MM.1S (cell line): ENCODE measurements at regions not wholly inside any gene's neighbourhood (a gene's known extent, or its start where the extent isn't known, plus 50 kb on each side); places are given as distances from the start of the nearest gene placed in this dataset.

Experiments
- DNase-seq: peaks from one replicate; pipeline ENCODE4 v3.0.0-alpha.2; 2015
- H2AFZ ChIP-seq: fragments of 300-600 bp; sonication (generic); 2 replicates; pipeline ENCODE4 v1.6.0; 2016; ENCODE audit warnings: antibody characterized with exemption, low read length
- H3F3A ChIP-seq: fragments of 300-600 bp; sonication (generic); 2 replicates; pipeline ENCODE4 v1.6.1; 2016; ENCODE audit warnings: mild to moderate bottlenecking, antibody characterized with exemption, low read length, moderate library complexity, mixed read lengths; ENCODE audit not compliant: insufficient read depth
- H3K27ac ChIP-seq: fragments of 300-600 bp; sonication (generic); 2 replicates; pipeline ENCODE4 v1.5.1; 2016; ENCODE audit warnings: mild to moderate bottlenecking, low read length
- H3K27me3 ChIP-seq: fragments of 300-600 bp; sonication (generic); replicated peaks from 2 replicates; pipeline ENCODE4 v1.6.0; 2016; ENCODE audit warnings: low read length; ENCODE audit not compliant: insufficient read depth
- H3K36me3 ChIP-seq: fragments of 300-600 bp; sonication (generic); replicated peaks from 2 replicates; pipeline ENCODE4 v1.6.1; 2016; ENCODE audit warnings: mild to moderate bottlenecking, low read length, mixed read lengths; ENCODE audit not compliant: insufficient read depth
- H3K4me1 ChIP-seq: fragments of 300-600 bp; sonication (generic); 2 replicates; pipeline ENCODE4 v1.6.1; 2016; ENCODE audit warnings: low read length, mixed read lengths
- H3K4me2 ChIP-seq: fragments of 300-600 bp; sonication (generic); 2 replicates; pipeline ENCODE4 v1.6.0; 2016; ENCODE audit warnings: low read depth, low read length
- H3K4me3 ChIP-seq: fragments of 300-600 bp; sonication (generic); 2 replicates; pipeline ENCODE4 v1.5.1; 2016; ENCODE audit warnings: low read length, mixed read lengths
- H3K79me2 ChIP-seq: fragments of 300-600 bp; sonication (generic); 2 replicates; pipeline ENCODE4 v1.6.1; 2016; ENCODE audit warnings: mixed run types, low read length, mixed read lengths
- H3K9ac ChIP-seq: fragments of 300-600 bp; sonication (generic); 2 replicates; pipeline ENCODE4 v1.6.1; 2016; ENCODE audit warnings: low read length, mixed read lengths
- H3K9me2 ChIP-seq: fragments of 300-600 bp; sonication (generic); replicated peaks from 2 replicates; pipeline ENCODE4 v1.6.1; 2016; ENCODE audit warnings: mild to moderate bottlenecking, low read length, mixed read lengths; ENCODE audit not compliant: insufficient read depth
- H3K9me3 ChIP-seq: fragments of 300-600 bp; sonication (generic); replicated peaks from 2 replicates; pipeline ENCODE4 v1.6.1; 2016; ENCODE audit warnings: mild to moderate bottlenecking, low read length, mixed read lengths; ENCODE audit not compliant: insufficient read depth
- H4K20me1 ChIP-seq: fragments of 300-600 bp; sonication (generic); 2 replicates; pipeline ENCODE4 v1.6.1; 2016; ENCODE audit warnings: mild to moderate bottlenecking, low read length, moderate library complexity, mixed read lengths; ENCODE audit not compliant: insufficient read depth
- CTCF ChIP-seq: fragments of 300-600 bp; sonication (generic); IDR thresholded peaks from 2 replicates; pipeline ENCODE4 v1.5.1; 2016; ENCODE audit warnings: antibody characterized with exemption, low read length, mixed read lengths
- EZH2 ChIP-seq: fragments of 300-600 bp; sonication (generic); optimal IDR thresholded peaks from 2 replicates; pipeline ENCODE3; 2017; ENCODE audit warnings: low read depth, mild to moderate bottlenecking, antibody characterized with exemption, low read length, mixed read lengths
- EZH2phosphoT487 ChIP-seq: fragments of 300-600 bp; sonication (generic); IDR thresholded peaks from 2 replicates; pipeline ENCODE4 v1.6.1; 2018; ENCODE audit warnings: antibody characterized with exemption, low read length

- H3K9me3 ChIP-seq, result no peaks in the 10 kb centered on the region
- H3K9ac ChIP-seq, result no peak overlapping the region
- no peaks in the 10 kb centered on the region for H3F3A ChIP-seq
- no peak for TF ChIP-seq EZH2
- no peak for TF ChIP-seq EZH2phosphoT487
- no peak for TF ChIP-seq CTCF
- no peaks in the 10 kb centered on the region for H3K36me3 ChIP-seq
- no peaks in the 10 kb centered on the region for H3K9me2 ChIP-seq
- no peaks in the 10 kb centered on the region for H3K27me3 ChIP-seq
- no peaks in the 10 kb centered on the region for H4K20me1 ChIP-seq
- DNase-seq, result no peak
- H2AFZ ChIP-seq, result no peak overlapping the region
- H3K4me1 ChIP-seq, result no peaks in the 10 kb centered on the region
- no peak overlapping the region for H3K4me3 ChIP-seq
- H3K27ac ChIP-seq, result no peak overlapping the region
- no peaks in the 10 kb centered on the region for H3K79me2 ChIP-seq
- H3K4me2 ChIP-seq, result no peak overlapping the region
Observed at GRCh38 chrX:7704205-7704604, 138.8 kb upstream of the VCX start.

GRCh38 chrX:7698248-7698647, 144.7 kb upstream of the VCX start:
- Histone ChIP-seq H3K9ac (no peak overlapping the region), H3K27me3 (no peaks in the 10 kb centered on the region), H3F3A (no peaks in the 10 kb centered on the region), H4K20me1 (no peaks in the 10 kb centered on the region), H3K36me3 (no peaks in the 10 kb centered on the region), H3K27ac (no peak overlapping the region), H3K79me2 (no peaks in the 10 kb centered on the region), H3K4me1 (no peaks in the 10 kb centered on the region), H3K9me2 (no peaks in the 10 kb centered on the region), H3K4me3 (no peak overlapping the region), H3K4me2 (no peak overlapping the region), H3K9me3 (no peaks in the 10 kb centered on the region), H2AFZ (no peak overlapping the region)
- no peak for DNase-seq
- TF ChIP-seq EZH2 (no peak), EZH2phosphoT487 (no peak), CTCF (no peak)

GRCh38 chrX:7690842-7691241, 152.1 kb upstream of the VCX start:
- Histone ChIP-seq H3K9ac (no peak overlapping the region), H3K9me2 (no peaks in the 10 kb centered on the region), H3K4me2 (no peak overlapping the region), H3K4me3 (no peak overlapping the region), H3K79me2 (no peaks in the 10 kb centered on the region), H3F3A (no peaks in the 10 kb centered on the region), H3K4me1 (no peaks in the 10 kb centered on the region), H3K9me3 (no peaks in the 10 kb centered on the region), H3K27ac (no peak overlapping the region), H3K27me3 (no peaks in the 10 kb centered on the region), H4K20me1 (no peaks in the 10 kb centered on the region), H2AFZ (no peak overlapping the region), H3K36me3 (no peaks in the 10 kb centered on the region)
- TF ChIP-seq EZH2phosphoT487, result no peak
- TF ChIP-seq EZH2, result no peak
- no peak for TF ChIP-seq CTCF
- DNase-seq, result no peak
